Posterior vena cava (tissue), 2 donors: ENCODE measurements at regions not wholly inside any gene's neighbourhood (a gene's known extent, or its start where the extent isn't known, plus 50 kb on each side); places are given as distances from the start of the nearest gene placed in this dataset.

Experiments
- DNase-seq: peaks from one replicate; pipeline ENCODE4 v3.0.0-alpha.2; 2020; ENCODE audit warnings: low spot score
- intact Hi-C, 2 donors: fragments of 100-400 bp; cut with DNase I; formaldehyde crosslinking; loops; one replicate each; pipeline versions ENCODE4 v1.14.1 to v1.14.2; 2022 to 2023
- donor health status: DM: yes; HTN: yes; CAD: no.
- donor health status: DM: yes; HTN: yes; CAD: no.

DNA sequence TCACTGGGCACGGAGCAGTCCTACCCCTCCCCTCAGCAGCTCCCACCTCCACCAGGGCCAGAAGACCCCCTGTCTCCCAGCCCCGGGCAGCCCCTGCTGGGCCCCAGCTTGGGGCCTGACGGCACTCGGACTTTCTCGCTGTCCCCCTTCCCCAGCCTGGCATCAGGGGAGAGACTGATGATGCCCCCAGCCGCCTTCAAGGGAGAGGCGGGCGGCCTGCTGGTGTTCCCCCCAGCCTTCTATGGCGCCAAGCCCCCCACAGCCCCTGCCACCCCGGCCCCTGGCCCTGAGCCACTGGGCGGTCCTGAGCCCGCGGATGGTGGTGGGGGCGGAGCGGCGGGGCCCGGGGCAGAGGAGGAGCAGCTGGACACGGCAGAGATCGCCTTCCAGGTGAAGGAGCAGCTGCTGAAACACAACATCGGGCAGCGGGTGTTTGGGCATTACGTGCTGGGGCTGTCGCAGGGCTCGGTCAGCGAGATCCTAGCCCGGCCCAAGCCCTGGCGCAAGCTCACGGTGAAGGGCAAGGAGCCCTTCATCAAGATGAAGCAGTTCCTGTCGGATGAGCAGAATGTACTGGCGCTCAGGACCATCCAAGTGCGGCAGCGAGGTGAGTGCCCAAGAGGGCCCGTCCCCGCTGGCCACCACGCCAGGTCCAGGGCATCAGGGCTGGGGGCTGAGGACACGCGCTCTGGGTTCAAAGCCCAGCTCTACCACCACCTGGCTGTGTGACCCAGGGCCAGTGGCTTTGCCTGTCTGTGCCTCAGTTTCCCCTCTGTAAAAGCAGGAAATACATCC, 58.6 kb downstream of the PHETA1 start:
- intact Hi-C loops: loop anchor here (5.0 kb wide), 2 partner anchors 288 to 373 kb away; no protein-coding TSS in a partner anchor

DNA sequence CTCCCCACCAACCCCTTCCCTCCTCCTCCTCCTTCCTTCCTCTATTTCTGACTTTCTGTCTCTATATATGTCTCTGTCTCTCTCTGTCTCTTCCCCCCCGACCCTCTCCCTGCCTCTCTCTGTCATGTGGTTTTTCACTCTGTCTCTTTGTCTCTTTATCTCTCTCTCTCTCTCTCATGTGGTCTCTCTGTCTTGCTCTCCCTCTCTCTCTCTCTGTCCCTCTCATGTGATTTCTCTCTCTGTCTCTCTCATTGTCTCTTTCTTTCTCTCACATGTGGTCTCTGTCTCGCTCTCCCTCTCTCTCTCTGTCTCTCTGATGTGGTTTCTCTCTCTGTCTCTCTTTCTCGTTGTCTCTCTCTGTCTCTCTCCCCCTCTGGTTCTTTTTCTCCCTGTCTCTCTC, 59.3 kb downstream of the PHETA1 start:
- intact Hi-C loops: loop anchor here in 1 of 2 donors (10.0 kb wide), 1 partner anchor 285 kb away; no protein-coding TSS in a partner anchor
- no peak for DNase-seq

More for the DNA sequence above, 58.6 kb downstream of the PHETA1 start:
- no peak for DNase-seq

DNA sequence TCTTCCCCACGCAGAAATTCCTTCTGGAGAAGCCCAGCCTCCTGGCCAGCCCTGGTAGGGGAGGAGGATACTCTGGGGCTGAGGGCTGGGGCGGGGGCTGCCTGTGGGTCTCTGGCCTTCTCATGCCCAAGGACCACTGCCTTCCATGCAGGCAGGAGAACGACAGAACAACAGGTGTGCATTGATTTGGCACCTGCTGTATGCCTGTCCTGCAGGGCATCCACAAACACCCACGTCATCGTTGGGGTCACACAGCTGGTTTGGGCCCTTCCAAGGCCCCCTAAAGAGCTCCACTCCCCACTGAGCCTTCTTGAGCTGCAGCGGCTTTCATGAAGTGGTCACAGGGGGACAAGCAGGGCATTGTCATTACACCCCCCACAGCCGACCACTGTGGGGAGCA, 60.4 kb downstream of the PHETA1 start:
- DNase-seq: no peak
- intact Hi-C loops: loop anchor here in 1 of 2 donors (10.0 kb wide), 1 partner anchor 284 kb away; no protein-coding TSS in a partner anchor

DNA sequence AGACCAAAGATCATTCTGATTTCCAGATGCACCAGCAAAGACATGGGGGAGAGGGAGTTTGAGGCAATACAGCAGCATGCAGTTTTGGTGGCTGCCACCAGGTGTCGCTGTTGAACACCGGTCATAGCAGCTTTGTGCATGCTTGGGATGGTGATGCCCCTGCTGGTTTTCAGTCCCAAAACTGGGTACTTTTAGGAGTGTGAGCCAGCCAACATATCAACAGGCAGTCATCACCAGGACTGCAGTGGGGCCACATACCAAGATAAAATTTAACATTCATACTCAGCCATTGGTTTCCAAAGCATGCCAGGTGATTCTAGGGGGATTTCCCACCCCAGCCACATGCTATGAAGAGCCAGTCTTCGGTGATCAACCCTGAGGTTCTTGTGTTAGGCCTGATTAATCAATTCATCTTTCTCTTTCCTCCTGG, 64.2 kb downstream of the PHETA1 start:
- intact Hi-C loops: loop anchor here in 1 of 2 donors (10.0 kb wide), 1 partner anchor 280 kb away; no protein-coding TSS in a partner anchor
- DNase-seq: no peak

DNA sequence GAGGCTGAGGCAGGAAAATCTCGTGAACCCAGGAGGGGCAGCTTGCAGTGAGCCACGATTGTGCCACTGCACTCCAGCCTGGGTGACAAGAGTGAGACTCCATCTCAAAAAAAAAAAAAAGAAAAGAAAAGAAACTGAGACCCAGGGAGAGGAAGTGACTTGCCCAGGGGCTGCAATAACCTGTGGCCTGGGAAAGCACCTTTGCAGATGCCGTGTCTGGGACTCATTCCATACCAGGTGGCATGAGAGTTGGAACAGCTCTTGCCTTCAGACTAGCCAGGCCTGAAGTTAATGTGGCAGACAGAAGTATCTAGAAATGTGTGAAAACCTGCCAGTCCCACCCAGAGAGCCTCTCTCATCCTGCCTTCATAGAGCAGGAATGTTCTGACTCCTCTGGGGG, 65.4 kb downstream of the PHETA1 start:
- intact Hi-C loops: loop anchor here in 1 of 2 donors (10.0 kb wide), 1 partner anchor 279 kb away; no protein-coding TSS in a partner anchor
- no peak for DNase-seq

DNA sequence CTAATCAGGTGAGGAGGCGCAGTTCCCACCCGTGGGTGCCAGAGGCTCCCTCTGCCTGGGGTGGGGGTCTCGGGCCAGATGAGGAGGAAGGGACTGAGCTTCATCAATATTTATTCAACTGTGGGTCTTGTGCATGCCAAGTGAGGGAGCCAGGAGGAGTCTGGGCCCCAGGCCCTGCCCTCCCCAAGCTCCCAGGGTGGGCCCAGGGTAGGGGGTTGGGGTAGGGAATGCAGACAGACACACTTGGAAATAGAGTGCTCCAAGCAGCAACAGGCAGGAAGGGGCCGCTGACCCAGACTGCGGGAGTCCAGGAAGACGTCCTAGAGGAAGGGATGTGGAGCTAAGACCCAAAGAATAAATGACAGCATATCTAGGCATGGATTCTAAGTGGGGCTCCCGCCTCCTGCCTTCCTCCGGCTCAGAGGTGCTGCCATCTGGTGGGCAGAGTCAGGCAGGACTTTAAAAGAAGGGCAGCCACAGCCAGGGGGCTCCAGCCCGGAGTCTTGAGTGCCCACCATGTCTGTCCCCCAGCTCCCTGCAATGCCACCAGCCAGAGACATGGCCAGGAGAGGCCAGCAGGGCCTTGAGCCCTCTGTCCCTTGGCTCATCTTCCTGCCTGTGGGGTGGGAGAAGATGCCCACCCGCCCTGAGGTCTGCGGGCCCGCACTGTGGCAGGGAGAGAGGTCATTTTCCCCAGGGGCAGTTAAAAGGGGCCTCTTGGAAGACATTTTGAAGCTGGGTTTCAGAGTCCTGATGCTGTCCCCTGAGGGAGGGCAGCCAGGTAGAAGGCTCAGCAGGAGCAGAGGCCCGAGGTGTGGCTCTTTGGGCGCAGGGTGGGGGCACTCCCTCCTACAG, 70.1 kb downstream of the PHETA1 start:
- DNase-seq: no peak
- intact Hi-C loops: loop anchor here in 1 of 2 donors (10.0 kb wide), 1 partner anchor 364 kb away; no protein-coding TSS in a partner anchor

DNA sequence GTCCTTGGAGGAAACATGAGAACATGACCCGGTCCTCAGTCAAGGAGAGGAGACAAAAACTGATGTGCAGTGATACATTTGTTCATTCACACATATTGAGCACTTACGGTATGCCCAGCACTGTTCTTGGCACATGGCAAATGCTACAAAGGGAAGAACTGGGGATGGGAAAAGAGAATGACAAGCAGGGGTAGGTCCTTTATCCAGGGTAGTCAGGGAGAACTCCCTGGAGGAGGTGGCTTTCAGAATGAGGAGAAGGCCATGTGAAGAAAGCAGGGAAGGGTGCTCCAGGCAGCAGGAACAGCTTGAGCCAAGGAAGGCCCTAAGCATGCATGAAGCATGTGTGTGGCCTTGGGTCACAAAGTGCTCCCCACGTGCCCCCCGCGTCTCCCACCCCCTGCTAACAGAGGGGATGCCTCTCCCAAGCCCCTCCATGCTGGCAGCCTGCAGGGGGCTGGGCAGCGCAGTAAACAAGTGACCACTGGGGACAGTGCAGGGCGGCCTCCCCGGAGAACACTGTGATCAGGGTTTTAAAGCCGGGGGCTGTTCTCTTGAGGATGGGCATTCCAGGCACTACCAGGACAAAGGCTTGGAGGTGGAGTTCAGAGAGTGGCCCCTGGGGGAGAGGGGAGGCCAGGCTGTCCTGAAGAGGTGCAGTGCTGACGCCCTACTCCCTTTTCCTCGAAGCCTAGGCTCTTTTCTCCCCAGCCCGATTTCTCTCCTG, 71.0 kb downstream of the PHETA1 start:
- DNase-seq: no peak
- intact Hi-C loops: loop anchor here in 1 of 2 donors (10.0 kb wide), 1 partner anchor 363 kb away; no protein-coding TSS in a partner anchor

DNA sequence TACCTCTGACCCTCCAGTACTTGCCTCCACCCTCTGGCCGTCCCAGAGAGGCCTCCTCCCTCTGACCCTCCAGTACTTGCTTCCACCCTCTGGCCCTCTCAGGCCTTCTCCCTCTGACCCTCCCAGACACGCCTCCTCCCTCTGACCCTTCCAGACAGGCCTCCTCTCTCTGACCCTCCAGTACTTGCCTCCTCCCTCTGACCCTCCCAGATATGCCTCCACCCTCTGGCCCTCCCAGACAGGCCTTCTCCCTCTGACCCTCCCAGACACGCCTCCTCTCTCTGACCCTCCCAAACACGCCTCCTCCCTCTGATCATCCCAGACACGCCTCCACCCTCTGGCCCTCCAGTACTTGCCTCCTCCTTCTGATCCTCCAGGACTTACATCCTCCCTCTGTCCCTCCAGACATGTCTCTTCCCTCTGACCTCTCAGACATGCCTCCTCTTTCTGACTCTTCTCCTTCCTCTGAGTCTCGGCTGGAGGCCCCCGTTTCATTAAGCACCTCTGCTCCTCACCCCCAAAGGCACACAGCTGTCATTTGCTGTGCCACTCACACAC, 71.9 kb downstream of the PHETA1 start:
- intact Hi-C loops: loop anchor here in 1 of 2 donors (10.0 kb wide), 1 partner anchor 362 kb away; no protein-coding TSS in a partner anchor

DNA sequence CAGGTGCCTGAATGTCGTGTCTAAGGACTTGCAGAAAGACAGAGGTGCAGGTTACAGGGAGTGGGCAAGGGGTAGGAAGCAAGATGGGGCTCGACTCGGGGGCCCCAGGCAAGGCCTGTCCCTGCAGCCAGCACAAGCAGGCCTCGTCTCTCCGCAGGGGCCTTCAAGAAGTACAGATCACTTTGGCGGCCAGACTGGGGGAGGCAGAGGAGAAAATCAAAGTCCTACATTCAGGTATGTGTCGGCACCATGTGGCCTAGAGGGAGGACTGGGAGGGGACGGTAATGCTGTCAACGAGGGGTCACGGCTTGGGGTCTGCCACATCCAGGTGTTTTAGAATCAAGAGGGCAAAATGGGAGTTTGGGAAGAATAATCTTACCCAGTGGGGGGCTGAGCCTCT, 73.7 kb downstream of the PHETA1 start:
- intact Hi-C loops: loop anchor here in 1 of 2 donors (10.0 kb wide), 1 partner anchor 360 kb away; no protein-coding TSS in a partner anchor

More for the DNA sequence above, 71.9 kb downstream of the PHETA1 start:
- no peak for DNase-seq

DNA sequence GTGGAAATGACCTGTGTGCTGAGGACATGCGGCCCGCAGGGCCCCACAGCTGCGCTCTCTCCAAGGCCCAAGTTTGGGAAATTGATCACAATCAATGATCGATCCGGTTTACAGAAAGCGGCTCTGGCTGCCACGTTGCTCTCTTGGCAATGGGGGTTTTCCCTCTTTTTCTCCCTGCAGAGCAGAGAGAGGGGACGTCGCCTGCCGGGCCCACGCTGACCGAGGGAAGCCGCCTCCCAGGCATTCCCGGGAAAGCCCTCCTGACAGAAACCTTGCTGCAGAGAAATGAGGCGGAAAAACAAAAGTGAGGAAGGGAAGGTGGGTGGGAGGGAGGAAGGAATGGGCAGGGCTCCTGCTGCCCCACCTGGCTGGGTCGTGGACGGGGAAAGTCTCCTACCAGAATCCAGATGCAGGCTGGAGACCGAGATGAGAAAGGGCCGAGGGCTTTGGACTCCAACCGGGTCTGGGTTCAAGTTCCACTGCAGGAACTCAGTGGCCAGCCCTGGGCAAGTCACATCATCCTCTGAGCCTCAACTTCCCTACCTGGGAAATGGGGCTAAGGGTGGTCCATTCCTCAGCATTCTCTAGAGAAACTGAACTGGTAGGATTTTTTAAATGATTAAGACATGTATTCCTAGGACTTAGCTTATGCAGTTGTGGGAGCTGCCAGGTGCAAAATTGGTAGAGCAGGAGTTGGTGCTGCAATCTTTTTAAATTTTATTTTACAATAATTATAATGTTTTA, 75.5 kb downstream of the PHETA1 start:
- intact Hi-C loops: loop anchor here in 1 of 2 donors (10.0 kb wide), 1 partner anchor 359 kb away; no protein-coding TSS in a partner anchor
- DNase-seq: no peak

More for the DNA sequence above, 73.7 kb downstream of the PHETA1 start:
- no peak for DNase-seq

DNA sequence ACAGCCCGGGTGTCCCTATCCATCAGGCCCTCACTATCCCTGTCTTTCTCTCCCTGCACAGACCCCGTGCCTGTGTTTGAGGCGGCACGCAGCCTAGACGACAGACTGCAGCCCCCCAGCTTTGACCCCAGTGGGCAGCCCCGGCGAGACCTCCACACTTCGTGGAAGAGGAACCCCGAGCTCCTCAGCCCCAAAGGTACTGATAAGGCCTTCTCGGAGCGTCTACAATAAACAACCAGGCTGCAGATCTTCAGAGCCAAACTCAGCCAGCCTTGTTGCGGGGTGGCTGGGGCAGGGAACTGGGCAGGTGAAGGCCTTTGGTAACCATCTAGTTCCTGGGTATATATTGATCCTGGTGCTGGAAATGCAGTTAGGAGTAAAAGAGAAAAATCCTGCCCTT, 77.5 kb downstream of the PHETA1 start:
- no peak for DNase-seq
- intact Hi-C loops: loop anchor here in 1 of 2 donors (10.0 kb wide), 1 partner anchor 357 kb away; no protein-coding TSS in a partner anchor

DNA sequence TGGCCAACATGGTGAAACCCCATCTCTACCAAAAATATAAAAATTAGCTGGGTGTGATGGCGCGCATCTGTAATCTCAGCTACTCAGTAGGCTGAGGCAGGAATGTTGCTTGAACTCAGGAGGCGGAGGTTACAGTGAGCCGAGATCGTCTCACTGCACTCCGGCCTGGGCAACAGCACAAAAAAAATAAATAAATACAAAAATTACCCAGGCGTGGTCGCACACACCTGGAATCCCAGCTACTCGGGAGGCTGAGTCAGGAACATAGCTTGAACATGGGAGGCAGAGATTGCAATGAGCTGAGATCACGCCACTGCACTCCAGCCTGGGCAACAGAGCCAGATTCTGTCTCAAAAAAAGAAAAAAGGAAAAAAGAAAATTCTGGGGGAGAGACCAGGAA, 80.1 kb downstream of the PHETA1 start:
- DNase-seq: no peak
- intact Hi-C loops: no loop called here

DNA sequence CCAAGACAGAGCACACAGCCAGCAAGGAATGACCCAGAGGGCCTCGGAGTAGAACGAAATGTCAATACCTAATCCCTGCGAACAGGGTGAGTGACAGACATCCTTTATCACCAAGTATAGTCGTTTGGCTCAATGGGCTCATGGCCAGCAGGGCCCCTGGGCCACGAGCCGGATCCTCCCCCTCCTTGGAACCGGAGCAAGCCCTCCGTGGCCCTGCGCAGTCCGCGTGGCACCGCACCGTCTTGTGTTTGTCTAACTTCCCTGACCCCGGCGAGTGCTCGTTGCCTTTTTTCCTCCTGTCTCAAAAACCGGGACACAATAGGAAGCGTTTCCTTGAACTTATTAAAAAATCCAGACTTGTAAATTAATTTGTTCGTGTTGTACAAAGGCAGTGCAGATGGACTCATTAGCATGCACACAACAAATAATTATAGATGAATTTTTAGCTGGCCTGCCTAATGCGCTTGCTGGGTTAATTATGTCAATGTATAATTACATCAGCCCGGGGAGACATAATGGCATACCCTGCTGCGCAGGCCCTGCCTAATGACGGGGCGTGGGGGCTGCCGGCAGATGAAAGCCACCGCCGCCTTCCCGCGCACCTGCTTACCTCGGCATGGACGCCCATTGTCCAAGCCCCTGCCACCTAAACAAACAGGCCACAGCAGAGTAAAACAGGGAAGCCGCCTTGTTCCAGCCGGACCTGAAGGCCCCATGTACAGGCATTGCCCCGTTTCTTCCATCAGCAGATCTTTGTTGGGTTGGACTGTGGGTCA, 81.6 kb downstream of the PHETA1 start:
- no peak for DNase-seq
- intact Hi-C loops: no loop called here

DNA sequence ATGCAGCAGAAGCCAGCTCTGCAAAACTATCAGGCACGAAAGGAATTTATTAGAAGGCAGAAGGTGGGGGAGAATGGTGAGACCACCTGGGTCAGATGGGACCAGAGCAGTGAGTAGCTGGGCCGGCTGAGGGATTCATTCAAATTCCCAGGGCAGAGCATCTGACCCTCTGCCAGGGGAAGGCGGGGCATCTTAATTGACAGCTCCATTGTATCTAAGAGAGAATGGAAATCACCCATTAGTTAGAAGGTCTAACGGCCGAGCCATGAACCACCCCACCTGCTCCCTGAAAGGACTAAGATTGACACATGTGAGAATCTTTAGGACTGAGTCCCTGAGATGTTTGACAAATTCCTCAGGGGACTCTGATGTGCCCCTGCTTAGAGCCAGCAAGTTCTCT, 83.7 kb downstream of the PHETA1 start:
- intact Hi-C loops: no loop called here
- no peak for DNase-seq

DNA sequence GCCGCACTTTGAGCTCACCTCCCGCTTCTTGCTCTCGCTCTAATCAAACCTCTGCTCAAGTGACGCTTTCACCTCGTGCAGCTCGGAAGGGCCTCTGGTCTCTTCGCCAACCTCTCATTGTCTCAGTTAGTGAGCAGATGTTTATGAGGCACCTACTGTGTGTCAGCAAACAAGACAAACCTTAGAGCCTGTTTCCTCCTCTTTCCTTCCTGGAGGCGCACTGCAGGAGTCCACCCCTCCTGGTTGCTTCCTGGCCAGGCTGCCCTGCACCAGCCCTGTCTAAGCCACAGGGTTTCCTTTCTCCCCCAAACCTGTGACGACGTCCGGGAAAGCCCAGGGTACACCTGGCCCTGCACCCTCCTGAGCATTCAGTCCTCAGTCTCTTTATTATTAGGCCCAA, 84.2 kb downstream of the PHETA1 start:
- DNase-seq: no peak

DNA sequence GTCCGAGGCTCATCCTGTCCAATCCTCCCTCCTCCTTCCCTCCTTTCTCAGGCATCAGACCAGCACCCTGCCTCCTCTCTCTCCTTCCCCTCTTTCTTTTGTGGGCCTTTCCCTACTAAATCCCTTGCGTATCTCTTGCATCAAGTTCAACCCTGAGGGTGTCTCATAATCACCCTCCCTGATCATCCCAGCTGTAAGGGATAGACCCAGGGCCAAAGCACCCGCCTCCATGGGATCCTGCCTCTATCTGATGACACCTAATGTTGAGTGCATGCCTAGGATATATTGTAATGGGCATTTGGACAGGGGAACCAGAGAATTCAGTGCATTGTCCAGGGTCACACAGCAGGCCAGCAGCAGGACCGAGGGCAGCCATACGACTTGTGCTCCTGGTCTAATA, 84.9 kb downstream of the PHETA1 start:
- DNase-seq: no peak
- intact Hi-C loops: no loop called here

More for the DNA sequence above, 84.2 kb downstream of the PHETA1 start:
- intact Hi-C loops: no loop called here

DNA sequence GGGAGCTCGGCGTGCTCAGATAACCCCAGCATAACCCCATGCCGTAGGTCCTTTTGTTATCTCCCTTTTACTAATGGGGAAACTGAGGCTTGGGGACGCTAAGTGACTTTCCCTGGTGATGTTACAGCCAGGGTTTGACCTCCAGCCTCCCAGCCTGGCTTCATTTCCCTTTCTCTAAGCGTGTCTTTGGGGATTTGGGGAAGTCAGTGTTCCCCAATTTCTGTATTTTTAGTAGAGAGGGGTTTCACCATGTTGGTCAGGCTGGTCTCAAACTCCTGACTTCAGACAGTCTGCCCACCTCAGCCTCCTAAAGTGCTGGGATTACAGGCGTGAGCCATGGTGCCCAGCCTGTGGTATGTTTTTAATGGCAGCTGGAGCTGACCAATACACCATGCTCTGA, 85.4 kb downstream of the PHETA1 start:
- intact Hi-C loops: no loop called here
- DNase-seq: no peak
